GM18502 (cell line): ENCODE measurements at regions not wholly inside any gene's neighbourhood (a gene's known extent, or its start where the extent isn't known, plus 50 kb on each side); places are given as distances from the start of the nearest gene placed in this dataset.
"Not testable (repeated sequence)": the region's sequence is repeated elsewhere in the genome, so short reads cannot be mapped to it uniquely, and the experiment has no call there.

Source experiments
- ATAC-seq: cut with Tn5 transposase; IDR thresholded peaks from one replicate; pipeline ENCODE4 v1.9.1; 2021; ENCODE audit warnings: mild to moderate bottlenecking; ENCODE audit not compliant: unreplicated experiment, poor library complexity

DNA sequence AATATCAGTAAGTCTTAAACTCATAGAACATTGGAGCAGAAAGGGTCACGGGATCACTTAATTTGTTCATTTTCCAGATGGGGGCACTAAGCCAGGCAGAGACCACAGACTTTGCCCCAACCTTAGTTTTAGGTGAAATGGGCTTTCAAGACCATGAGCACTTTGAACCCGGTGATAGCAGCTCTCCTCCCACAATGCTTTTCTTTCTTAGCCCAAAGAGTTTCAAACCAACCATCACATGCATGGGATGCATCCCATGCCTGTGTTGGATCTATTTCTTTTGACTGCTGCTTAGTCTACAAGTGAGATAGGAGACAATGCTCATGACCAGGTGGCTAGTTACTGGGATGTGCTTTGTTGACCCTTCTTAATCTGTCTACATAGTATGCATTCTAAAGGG lies 240.6 kb downstream of the NUF2 start:
- no peak for ATAC-seq

DNA sequence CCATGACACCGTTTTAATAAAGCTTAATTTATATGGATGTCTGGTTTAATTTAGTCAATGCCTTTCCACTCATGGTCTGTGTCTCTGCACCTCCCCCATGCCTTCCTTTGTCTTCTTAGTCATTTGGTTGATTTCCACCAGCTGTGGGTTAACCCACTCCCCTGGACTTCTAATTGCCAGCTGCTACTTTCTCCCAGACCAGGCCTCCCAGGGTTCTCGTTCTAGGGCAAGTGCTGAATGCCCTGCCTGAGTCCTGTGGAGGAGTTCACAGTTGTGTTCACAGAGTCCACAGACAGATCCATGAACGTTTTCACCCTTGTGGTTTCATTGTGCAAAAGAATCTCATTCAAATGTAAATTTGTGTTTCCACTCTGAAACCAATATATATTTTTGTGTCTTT lies 243.4 kb downstream of the NUF2 start:
- no peak for ATAC-seq

DNA sequence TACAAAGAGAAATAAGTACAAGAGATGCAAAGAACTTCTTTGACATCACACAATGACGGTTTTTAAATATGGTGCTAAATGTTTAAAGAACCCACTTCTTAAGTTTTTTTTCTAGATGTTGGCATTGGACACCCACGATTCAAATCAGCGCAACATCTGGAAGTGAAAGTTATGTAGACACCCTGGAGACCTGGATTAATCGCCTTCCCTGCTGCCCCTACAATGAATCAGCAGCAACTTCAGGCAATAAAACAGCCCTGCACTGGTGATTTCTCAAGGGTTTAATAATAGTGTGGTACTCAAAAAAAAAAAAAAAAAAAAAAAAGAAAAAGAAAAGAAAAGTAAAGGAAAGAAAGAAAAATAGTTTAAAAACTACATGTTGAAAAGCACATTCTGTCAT lies 248.3 kb downstream of the NUF2 start:
- no peak for ATAC-seq

DNA sequence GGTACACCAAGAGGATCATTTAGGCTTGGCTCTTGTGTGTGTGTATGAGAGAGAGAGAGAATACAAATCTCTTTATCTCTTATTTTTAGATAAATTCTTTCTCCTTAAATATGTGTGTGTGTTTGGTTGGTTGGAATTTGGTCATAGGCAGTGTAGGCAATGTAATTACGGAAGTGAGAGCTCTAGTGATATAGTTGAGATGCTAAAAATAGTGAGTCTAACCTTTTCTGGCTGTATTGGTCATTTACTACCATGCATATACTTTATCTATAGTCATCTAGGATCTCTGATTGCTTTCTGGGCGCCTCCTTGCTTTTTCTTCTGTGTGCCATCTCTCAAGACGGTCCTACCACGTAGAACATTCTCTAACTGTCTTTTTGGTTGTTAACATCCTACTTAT lies 250.2 kb downstream of the NUF2 start:
- ATAC-seq, result no peak

DNA sequence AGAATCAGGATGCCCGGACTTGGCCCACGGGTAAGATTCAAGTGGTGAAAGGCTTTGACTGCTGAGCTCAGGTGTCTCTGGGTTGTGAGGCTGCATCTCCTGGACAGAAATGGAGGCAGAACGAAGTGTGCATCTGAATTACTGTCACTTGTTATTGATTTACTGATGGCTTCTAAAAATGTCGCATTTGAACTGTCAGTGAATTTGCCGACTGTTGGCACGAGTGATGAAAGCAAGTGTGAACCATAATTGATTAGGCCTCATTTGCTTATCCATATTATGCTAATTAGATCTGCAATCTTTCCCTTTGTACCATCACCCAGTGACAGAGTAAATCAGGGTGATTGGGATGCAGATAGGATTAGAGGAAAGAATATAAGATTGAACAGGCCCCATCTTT lies 252.4 kb downstream of the NUF2 start:
- no peak for ATAC-seq

DNA sequence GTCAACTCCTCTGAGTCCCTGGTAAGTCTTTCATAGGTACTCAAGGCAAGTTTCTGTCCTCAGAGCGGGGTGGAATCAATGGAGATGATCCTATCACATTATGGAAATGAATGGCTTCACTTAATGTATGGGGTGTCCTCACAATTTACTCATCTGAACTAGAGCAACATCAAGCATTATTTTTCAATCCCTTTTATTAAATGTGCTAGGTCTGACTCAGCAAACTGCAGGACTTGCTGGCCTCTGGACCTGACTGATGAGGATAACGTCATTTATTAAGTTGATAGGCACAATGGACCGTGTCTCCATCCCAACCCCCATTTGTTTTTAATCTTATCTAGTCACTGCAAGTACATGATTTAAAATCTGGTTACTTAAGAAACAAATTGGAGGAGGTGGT lies 259.2 kb downstream of the NUF2 start:
- no peak for ATAC-seq

DNA sequence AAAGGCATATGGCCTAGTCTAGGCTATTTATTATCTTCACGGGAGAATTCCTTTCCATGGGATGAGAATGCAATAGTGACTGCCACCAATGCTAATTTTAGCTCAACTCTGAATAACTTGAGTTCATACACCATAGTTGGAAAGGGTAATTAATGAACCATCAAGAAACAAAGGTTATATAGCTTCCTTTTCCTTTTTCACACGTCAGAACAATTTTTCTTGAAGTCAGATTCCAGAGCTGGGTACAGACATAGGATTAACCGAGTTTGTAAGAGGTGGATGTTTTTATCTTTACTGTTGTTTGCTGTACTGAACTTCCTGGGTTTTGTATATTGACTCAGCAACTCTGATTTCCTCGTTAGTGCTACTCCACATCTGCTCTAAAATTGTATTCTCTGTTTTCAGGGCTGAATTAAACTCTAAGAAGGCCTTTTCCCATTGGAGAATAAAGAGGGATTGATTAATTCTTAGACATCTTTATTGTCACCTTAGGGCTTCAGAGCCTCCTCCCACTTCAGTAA lies 262.0 kb downstream of the NUF2 start:
- no peak for ATAC-seq

DNA sequence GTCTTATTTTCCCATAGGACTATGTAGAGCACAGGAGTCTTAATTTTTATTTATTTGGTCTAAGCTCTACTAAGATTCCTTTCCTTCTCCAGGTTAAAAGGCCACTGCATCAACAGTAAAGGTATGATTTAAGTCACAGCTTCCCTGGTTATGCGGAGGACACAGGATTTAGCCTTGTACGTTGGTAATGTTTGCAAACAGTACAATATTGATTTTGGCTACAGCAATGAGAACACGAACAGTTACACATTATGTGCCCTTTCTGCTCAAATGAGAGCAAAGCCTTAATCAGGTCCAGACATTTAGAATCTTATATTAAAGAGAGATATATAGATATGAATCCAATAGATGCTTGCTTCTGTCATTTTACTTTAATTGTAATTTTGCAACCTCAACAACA lies 264.0 kb downstream of the NUF2 start:
- no peak for ATAC-seq

DNA sequence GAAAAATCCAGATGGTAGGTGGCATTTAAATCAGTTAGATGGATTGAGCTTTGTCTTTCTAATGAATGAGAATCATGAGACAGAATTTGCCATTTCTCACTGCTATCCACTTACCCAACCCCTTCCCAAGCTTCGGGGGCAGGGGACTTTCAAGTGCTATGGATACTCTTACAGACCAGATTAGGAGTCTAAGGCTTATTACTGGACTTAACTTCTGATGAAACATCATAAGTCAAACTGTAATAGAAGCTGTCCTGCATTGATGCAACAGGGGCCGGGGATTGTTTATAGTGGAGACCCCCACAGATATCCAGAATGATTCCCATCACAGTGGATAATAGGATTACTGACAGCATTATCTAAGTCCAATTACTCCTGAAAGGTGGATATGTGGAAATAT lies 267.0 kb downstream of the NUF2 start:
- no peak for ATAC-seq

DNA sequence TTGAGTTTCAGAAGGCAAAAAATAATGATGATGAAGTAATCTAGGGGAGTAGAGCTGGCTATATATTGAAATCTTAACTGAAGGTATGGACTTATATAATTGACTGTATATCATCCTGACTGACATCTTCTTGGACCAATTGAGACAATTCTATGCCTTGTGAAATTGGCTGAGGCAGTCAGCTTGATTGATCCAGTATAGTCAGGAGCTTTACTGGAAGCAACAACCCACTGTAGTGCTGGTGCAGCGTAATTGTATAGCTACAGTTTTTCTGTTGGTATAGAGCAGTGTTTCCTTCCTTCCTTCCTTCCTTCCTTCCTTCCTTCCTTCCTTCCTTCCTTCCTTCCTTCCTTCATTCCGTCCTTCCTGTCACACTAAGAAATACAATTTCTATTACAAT lies 268.0 kb downstream of the NUF2 start:
- ATAC-seq, result no peak

DNA sequence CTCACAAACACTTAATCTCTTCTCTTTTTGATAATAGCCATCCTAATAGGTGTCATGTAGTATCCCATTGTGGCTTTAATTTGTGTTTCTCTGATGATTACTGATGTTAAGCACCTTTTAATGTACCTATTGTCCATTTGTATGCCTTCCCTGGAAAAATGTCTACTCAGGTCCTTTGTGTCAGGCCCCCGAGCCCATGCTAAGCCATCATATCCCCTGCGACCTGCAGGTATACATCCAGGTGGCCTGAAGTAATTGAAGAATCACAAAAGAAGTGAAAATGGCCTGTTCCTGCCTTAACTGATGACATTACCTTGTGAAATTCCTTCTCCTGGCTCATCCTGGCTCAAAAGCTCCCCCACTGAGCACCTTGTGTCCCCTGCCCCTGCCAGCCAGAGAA lies 269.4 kb downstream of the NUF2 start:
- not testable (repeated sequence) for ATAC-seq

DNA sequence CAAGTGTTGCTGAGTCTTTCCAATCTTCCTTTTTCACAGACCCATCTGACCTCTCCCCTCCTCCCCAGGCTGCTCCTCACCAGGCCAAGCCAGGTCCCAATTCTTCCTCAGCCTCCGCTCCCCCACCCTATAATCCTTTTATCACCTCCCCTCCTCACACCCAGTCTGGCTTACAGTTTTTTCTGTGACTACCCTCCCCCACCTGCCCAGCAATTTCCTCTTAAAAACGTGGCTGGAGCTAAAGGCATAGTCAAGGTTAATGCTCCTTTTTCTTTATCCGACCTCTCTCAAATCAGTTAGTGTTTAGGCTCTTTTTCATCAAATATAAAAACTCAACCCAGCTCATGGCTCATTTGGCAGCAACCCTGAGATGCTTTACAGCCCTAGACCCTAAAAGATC lies 270.9 kb downstream of the NUF2 start:
- ATAC-seq, result not testable (repeated sequence)

DNA sequence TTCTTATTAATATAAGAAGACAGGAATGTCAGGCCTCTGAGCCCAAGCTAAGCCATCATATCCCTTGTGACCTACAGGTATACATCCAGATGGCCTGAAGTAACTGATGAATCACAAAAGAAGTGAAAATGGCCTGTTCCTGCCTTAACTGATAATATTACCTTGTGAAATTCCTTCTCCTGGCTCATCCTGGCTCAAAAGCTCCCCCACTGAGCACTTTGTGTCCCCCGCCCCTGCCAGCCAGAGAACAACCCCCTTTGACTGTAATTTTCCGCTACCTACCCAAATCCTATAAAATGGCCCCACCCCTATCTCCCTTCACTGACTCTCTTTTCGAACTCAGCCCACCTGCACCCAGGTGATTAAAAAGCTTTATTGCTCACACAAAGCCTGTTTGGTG lies 274.4 kb downstream of the NUF2 start:
- not testable (repeated sequence) for ATAC-seq

DNA sequence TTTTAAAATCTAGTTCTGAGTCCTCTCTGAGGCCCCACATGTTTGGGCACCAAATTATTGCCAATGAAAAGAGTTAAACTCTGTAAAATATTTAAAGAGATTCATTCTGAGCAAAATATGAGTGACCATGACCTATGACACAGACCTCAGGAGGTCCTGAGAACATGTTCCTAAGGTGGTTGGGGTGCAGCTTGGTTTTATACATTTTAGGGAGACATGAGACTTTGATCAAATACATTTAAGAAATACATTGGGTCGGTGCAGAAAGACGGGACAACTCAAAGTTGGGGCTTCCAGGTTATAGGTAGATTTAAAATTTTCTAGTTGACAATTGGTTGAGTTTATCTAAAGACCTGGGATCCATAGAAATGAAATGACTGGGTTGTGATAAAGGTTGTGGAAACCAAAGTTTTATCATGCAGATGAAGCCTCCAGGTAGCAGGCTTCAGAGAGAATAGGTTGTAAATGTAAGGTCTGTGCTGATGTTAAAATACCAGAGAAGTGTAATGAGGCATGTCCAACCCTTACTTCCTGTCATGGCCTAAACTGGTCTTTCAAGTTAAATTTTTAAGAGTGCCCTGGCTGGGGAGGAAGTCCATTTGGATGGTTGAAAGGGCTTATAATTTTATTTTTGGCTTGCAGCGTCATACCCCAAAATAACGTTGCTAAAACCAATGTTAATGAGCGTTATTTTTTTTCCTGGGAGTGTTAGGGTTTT lies 274.9 kb downstream of the NUF2 start:
- ATAC-seq, result no peak

DNA sequence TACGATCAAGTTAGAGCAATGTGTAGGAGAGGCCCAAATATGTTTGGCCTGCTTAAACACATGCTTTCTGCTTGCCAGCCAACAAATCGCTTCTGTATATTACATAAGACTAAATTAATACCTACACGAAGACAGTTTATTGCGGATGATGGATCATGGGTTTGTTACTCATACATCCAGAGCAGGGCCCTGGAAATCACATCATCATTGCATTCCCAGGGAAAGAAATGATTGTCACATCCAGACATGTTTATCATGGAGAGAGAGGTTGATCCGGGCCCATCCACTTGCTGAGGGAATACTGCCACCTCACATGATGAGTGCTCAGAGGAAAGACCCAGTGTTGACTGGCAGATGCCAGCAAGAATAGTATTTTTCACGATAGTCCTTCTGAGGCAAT lies 282.6 kb downstream of the NUF2 start:
- no peak for ATAC-seq

DNA sequence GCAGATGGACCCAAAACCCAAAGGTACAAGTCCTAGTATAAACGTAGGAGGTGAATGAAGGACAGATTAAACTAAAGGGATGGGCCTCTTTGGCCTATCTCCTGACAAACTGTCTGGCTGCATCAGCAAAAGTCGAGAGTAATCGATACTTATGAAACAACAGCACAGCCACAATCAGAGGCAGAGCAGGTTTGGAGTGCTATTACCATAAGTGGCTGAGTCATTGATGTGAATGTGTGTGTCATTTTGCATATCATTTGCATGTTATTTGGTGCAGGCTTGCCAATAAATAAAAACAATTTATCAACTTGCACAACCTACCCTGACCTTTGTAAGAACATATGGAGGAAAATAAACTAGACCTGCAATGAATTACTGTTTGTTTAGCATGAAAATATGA lies 283.1 kb downstream of the NUF2 start:
- no peak for ATAC-seq

DNA sequence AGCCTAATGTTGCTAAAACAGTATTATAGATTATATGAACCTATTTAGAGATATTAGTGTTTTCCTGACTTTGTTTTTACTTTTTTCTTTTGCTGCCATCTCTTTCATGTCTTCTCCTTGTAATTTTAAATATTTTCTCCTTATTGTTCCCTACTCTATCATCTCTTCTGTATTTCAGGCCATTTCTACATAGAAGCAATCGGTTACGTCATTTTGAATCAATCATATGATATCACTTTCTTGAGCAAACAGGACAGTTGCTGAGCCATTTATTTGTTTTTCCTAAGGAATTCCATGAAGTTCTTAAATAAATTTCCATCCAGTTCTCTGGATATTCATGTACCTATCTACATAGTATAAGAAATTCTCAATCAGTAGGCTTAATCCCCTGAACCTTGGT lies 287.2 kb downstream of the NUF2 start:
- ATAC-seq, result no peak

DNA sequence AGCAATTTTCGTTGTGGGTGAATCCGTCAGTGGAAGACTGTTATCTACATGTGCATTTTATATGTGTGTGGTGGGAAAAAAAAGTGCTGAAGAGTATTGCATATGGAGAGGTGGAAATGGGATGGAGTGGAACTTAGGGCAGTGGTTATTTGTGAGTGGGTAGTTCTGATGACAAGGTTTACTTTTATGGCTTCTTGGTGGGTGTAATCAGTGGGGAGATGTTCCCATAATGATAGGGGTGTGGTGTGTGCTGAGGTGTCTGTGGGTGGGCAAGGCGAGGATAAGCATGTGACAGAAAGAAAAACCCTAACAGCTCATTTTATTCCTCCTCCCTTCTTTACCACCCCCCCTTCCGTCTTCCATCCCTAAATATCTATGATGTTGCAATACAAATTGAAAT lies 288.1 kb downstream of the NUF2 start:
- no peak for ATAC-seq

DNA sequence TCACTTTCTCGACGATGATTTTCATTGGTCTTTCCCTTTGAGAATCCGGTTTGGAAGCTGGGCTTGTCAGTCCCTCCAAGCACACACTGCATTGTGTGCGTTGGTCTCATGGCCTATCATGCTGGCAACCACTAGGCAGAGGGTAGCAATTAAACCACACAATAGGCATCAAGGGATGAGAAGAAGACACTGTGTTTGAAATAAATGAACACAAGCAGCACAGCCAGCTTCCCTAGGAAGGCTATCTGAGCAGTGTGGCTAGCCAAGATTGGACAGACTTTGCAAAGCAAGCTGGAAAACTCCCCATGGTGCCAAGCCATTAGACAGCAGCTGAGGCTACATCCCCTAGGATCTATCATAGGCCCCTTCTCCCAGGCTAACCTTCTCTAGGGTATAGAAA lies 288.7 kb downstream of the NUF2 start:
- ATAC-seq, result no peak

DNA sequence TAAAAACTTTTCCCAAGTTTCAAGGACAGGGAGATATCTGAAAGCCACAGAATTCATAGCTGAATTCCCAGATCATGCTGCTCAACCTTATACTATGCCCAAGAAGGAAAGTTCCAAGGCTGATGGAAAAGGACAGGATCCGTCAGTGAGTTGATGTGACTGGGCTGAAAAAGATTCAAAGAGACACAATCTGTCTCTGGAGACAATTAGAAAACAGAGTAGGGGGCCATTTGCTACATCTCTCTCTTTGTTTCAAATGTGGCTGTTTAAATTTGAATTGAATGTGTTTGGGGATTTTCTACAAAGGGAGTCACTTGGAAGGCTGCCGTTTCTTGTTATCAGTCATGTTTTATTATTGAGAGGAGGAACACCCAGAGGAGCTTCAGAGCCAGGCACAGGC lies 292.6 kb downstream of the NUF2 start:
- ATAC-seq, result no peak

DNA sequence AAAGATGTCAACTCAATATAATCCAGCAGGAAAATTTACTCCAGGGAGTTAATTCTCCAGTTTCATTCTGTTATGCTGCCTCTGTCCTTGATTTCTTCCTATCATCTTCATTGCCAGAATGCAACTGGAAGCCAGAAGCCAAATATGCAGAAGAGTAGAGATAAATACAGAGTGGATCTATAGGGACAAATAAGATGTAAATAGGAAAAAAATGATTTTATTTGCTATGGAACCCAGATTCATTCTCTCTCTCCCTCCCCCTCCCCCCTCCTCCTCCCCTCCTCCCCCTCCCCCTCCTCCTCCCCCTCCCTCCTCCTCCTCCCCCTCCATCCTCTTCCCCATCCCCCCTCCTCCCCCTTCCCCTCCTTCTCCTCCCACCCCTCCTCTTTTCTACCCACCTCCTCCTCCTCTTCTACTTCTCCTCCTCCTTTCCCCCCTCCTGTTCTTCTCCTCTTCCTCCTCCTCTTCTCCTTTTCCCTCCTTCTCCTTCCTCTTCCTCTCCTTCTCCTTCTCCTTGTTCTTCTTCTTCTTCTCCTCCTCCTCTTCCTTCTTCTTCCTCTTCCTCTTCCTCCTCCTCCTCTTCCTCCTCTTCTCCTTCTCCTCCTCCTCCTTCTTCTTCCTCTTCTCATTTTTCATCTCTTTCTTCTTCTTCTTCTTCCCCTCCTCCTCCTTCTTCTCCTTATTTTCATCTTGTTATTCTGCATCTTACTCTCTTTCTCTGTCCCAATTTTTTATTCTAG lies 306.4 kb downstream of the NUF2 start:
- ATAC-seq, result no peak

DNA sequence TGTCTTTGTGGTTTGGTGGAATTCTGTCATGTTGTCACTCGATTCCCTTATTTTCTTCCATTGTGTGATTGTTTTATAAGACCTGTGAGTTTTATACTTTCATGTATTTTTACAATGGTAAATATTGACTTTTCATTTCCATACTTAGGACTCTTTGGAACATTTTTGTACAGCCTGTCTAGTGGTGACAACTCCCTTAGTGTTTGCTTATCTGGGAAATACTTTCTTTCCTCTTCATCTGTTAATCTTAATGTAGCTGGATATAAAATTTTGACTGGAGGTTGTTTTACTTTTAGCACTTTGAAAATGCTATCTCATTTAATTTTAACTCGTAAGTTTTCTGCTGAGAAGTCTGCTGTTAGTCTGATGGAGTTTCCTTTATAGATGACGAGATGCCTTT lies 310.5 kb downstream of the NUF2 start:
- no peak for ATAC-seq
